BLaER1 treated with 17β-estradiol and CSF1 and Interleukin-3, amounts not matched to agents 10 nM and 100 nM (cell line): ENCODE measurements at regions not wholly inside any gene's neighbourhood (a gene's known extent, or its start where the extent isn't known, plus 50 kb on each side); places are given as distances from the start of the nearest gene placed in this dataset.

Source experiments
- H3K27ac ChIP-seq, 11 experiments: shearing (Covaris generic); formaldehyde crosslinking; 2 replicates each; pipeline ENCODE4 v1.8.1; 2022
- H3K27me3 ChIP-seq, 11 experiments: shearing (Covaris generic); formaldehyde crosslinking; 2 replicates each; pipeline ENCODE4 v1.8.1; 2022
- H3K36me3 ChIP-seq, 11 experiments: shearing (Covaris generic); formaldehyde crosslinking; 2 replicates each; pipeline ENCODE4 v1.8.1; 2022
- H3K4me1 ChIP-seq, 10 experiments: shearing (Covaris generic); formaldehyde crosslinking; 2 replicates each; pipeline ENCODE4 v1.8.1; 2022
- H3K4me2 ChIP-seq, 11 experiments: shearing (Covaris generic); formaldehyde crosslinking; 2 replicates each; pipeline ENCODE4 v1.8.1; 2022
- H3K4me3 ChIP-seq, 10 experiments: shearing (Covaris generic); formaldehyde crosslinking; 2 replicates each; pipeline ENCODE4 v1.8.1; 2022
- H3K9ac ChIP-seq, 11 experiments: shearing (Covaris generic); formaldehyde crosslinking; 2 replicates each; pipeline ENCODE4 v1.8.1; 2022
- H3K9me3 ChIP-seq, 11 experiments: shearing (Covaris generic); formaldehyde crosslinking; replicated peaks in 1 of 11; 2 replicates each; pipeline ENCODE4 v1.8.1; 2022
- H4K20me1 ChIP-seq, 11 experiments: shearing (Covaris generic); formaldehyde crosslinking; 2 replicates each; pipeline ENCODE4 v1.8.1; 2022
- Cebpa-rat ChIP-seq, 11 experiments: shearing (Covaris generic); IDR thresholded peaks; 2 replicates each; pipeline ENCODE4 v1.8.1; 2022

- Histone ChIP-seq H3K4me3 (no peak overlapping the region), H3K4me1 (no peaks in the 10 kb centered on the region), H3K9me3 (no peaks in the 10 kb centered on the region), H3K4me2 (no peak overlapping the region), H3K36me3 (no peaks in the 10 kb centered on the region), H3K27ac (no peak overlapping the region), H3K9ac (no peak overlapping the region), H3K27me3 (no peaks in the 10 kb centered on the region), H4K20me1 (no peaks in the 10 kb centered on the region)
- TF ChIP-seq Cebpa-rat (IDR thresholded peaks at IDR 0.05), result no peak
Observed at GRCh38 chr15:93479715-93480114, 390.7 kb upstream of the RGMA start.

GRCh38 chr15:93478947-93479346, 389.9 kb upstream of the RGMA start:
- Histone ChIP-seq H3K4me1 (no peaks in the 10 kb centered on the region), H3K27me3 (no peaks in the 10 kb centered on the region), H3K27ac (no peak overlapping the region), H4K20me1 (no peaks in the 10 kb centered on the region), H3K36me3 (no peaks in the 10 kb centered on the region), H3K4me3 (no peak overlapping the region), H3K9me3 (no peaks in the 10 kb centered on the region), H3K4me2 (no peak overlapping the region), H3K9ac (no peak overlapping the region)
- no peak for TF ChIP-seq Cebpa-rat (IDR thresholded peaks at IDR 0.05)

GRCh38 chr15:93477721-93478120, 388.7 kb upstream of the RGMA start:
- H4K20me1 ChIP-seq, result no peaks in the 10 kb centered on the region
- no peaks in the 10 kb centered on the region for H3K36me3 ChIP-seq
- no peak overlapping the region for H3K27ac ChIP-seq
- no peak for TF ChIP-seq Cebpa-rat (IDR thresholded peaks at IDR 0.05)
- H3K9me3 ChIP-seq, result no peaks in the 10 kb centered on the region
- no peaks in the 10 kb centered on the region for H3K4me1 ChIP-seq
- H3K9ac ChIP-seq, result no peak overlapping the region
- no peak overlapping the region for H3K4me3 ChIP-seq
- H3K4me2 ChIP-seq, result no peak overlapping the region
- no peaks in the 10 kb centered on the region for H3K27me3 ChIP-seq

GRCh38 chr15:93477188-93477587, 388.2 kb upstream of the RGMA start:
- Histone ChIP-seq H3K4me2 (no peak overlapping the region), H3K9me3 (0 out of 22 replicates have a peak, but pooled peaks cover 0 to 4% (median 0%) of the 10 kb centered on the region in 11 experiments), H3K36me3 (no peaks in the 10 kb centered on the region), H4K20me1 (no peaks in the 10 kb centered on the region), H3K4me3 (no peak overlapping the region), H3K27me3 (no peaks in the 10 kb centered on the region), H3K9ac (no peak overlapping the region), H3K27ac (no peak overlapping the region), H3K4me1 (no peaks in the 10 kb centered on the region)
- TF ChIP-seq Cebpa-rat (IDR thresholded peaks at IDR 0.05), result no peak

- no peaks in the 10 kb centered on the region for H3K27me3 ChIP-seq
- H3K27ac ChIP-seq, result no peak overlapping the region
- no peaks in the 10 kb centered on the region for H4K20me1 ChIP-seq
- H3K36me3 ChIP-seq, result no peaks in the 10 kb centered on the region
- TF ChIP-seq Cebpa-rat (IDR thresholded peaks at IDR 0.05), result no peak
- H3K4me3 ChIP-seq, result no peak overlapping the region
- H3K4me1 ChIP-seq, result no peaks in the 10 kb centered on the region
- H3K9ac ChIP-seq, result no peak overlapping the region
- no peak overlapping the region for H3K4me2 ChIP-seq
- H3K9me3 ChIP-seq, result 0 out of 22 replicates have a peak, but pooled peaks cover 0 to 4% (median 0%) of the 10 kb centered on the region in 11 experiments
Observed at GRCh38 chr15:93476491-93477177, 387.6 kb upstream of the RGMA start.

GRCh38 chr15:93474728-93475127, 385.7 kb upstream of the RGMA start:
- Histone ChIP-seq H3K9me3 (0 out of 22 replicates have a peak, but pooled peaks cover 0 to 4% (median 0%) of the 10 kb centered on the region in 11 experiments), H3K4me1 (no peaks in the 10 kb centered on the region), H4K20me1 (no peaks in the 10 kb centered on the region), H3K4me3 (no peak overlapping the region), H3K9ac (no peak overlapping the region), H3K27ac (no peak overlapping the region), H3K27me3 (no peaks in the 10 kb centered on the region), H3K4me2 (no peak overlapping the region), H3K36me3 (no peaks in the 10 kb centered on the region)
- TF ChIP-seq Cebpa-rat (IDR thresholded peaks at IDR 0.05), result no peak

GRCh38 chr15:93469994-93470393, 381.0 kb upstream of the RGMA start:
- no peak overlapping the region for H3K9ac ChIP-seq
- H4K20me1 ChIP-seq, result no peaks in the 10 kb centered on the region
- no peak for TF ChIP-seq Cebpa-rat (IDR thresholded peaks at IDR 0.05)
- H3K4me2 ChIP-seq, result no peak overlapping the region
- H3K4me3 ChIP-seq, result no peak overlapping the region
- peaks cover 0 to 5% (median 0%) of the 10 kb centered on the region in 10 experiments; a peak in 3 of 20 replicates for H3K4me1 ChIP-seq
- H3K9me3 ChIP-seq, result 0 out of 22 replicates have a peak, but pooled peaks cover 0 to 4% (median 0%) of the 10 kb centered on the region in 11 experiments
- no peaks in the 10 kb centered on the region for H3K27me3 ChIP-seq
- no peaks in the 10 kb centered on the region for H3K36me3 ChIP-seq
- H3K27ac ChIP-seq, result no peak overlapping the region

- peaks cover 0 to 5% (median 0%) of the 10 kb centered on the region in 10 experiments; a peak in 3 of 20 replicates for H3K4me1 ChIP-seq
- no peak for TF ChIP-seq Cebpa-rat (IDR thresholded peaks at IDR 0.05)
- peak overlapping the region in 5 of 11 experiments; percentile 0 to 18 (median 7); a peak in 4 of 22 replicates for H3K4me2 ChIP-seq
- no peaks in the 10 kb centered on the region for H4K20me1 ChIP-seq
- no peak overlapping the region for H3K4me3 ChIP-seq
- no peak overlapping the region for H3K27ac ChIP-seq
- H3K36me3 ChIP-seq, result no peaks in the 10 kb centered on the region
- H3K9me3 ChIP-seq, result 0 out of 22 replicates have a peak, but pooled peaks cover 0 to 2% (median 0%) of the 10 kb centered on the region in 11 experiments
- H3K9ac ChIP-seq, result no peak overlapping the region
- H3K27me3 ChIP-seq, result no peaks in the 10 kb centered on the region
Observed at GRCh38 chr15:93467337-93467736, 378.3 kb upstream of the RGMA start.

GRCh38 chr15:93466380-93466779, 377.4 kb upstream of the RGMA start:
- Histone ChIP-seq H3K27ac (no peak overlapping the region), H3K9me3 (no peaks in the 10 kb centered on the region), H4K20me1 (no peaks in the 10 kb centered on the region), H3K9ac (no peak overlapping the region), H3K36me3 (no peaks in the 10 kb centered on the region), H3K4me3 (no peak overlapping the region), H3K4me1 (peaks cover 0 to 5% (median 0%) of the 10 kb centered on the region in 10 experiments; a peak in 3 of 20 replicates), H3K4me2 (no peak overlapping the region), H3K27me3 (no peaks in the 10 kb centered on the region)
- no peak for TF ChIP-seq Cebpa-rat (IDR thresholded peaks at IDR 0.05)

- Histone ChIP-seq H3K9me3 (no peaks in the 10 kb centered on the region), H3K36me3 (no peaks in the 10 kb centered on the region), H3K27me3 (no peaks in the 10 kb centered on the region), H3K4me2 (no peak overlapping the region), H3K4me1 (peaks cover 0 to 9% (median 0%) of the 10 kb centered on the region in 10 experiments; a peak in 4 of 20 replicates), H3K9ac (no peak overlapping the region), H3K4me3 (no peak overlapping the region), H3K27ac (no peak overlapping the region), H4K20me1 (no peaks in the 10 kb centered on the region)
- TF ChIP-seq Cebpa-rat (IDR thresholded peaks at IDR 0.05), result no peak
Observed at GRCh38 chr15:93462690-93463089, 373.7 kb upstream of the RGMA start.
